GM10248 (cell line): ENCODE measurements at regions not wholly inside any gene's neighbourhood (a gene's known extent, or its start where the extent isn't known, plus 50 kb on each side); places are given as distances from the start of the nearest gene placed in this dataset.

Experiments used
- CTCF ChIA-PET: fragments of 300-600 bp; sonication (Branson Sonifier 250); formaldehyde crosslinking; extraction: SDS; loops from one replicate; lab custom pipeline; 2021; ENCODE audit warnings: antibody characterized with exemption; lab: Yijun Ruan, JAX
- POLR2A ChIA-PET: fragments of 350-650 bp; sonication (Branson Sonifier 250); formaldehyde crosslinking; extraction: SDS; loops from one replicate; lab custom pipeline; 2020; ENCODE audit warnings: antibody characterized with exemption; lab: Yijun Ruan, JAX
- DNase-seq: peaks from one replicate; pipeline ENCODE4 v3.0.0; 2012; ENCODE audit errors: extremely low spot score
- TF ChIP-seq, protein P1 (sequence below): IDR thresholded peaks from 2 replicates; pipeline ENCODE4 v1.5.1; 2012; ENCODE audit warnings: mild to moderate bottlenecking, low read depth; ENCODE audit errors: extremely low read depth, missing control alignments, control extremely low read depth

DNA sequence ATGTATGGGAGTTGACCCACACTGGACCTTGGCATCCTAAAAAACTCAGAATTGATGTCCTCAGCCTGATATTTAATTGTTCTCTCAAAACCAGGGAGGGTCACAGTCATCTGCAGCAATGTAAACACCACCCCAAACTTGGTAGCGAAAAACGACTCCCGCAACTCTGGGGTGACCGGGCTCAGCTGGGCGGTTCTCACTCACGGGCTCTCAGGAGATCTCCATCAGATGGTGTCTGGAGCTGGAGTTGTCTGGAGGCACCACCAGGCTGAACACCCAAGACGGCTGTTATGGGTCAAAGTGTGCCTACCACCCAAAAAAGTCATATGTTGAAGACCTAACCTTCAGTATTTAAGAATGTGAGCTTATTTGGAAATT, 50.9 kb upstream of the NXT1 start:
- POLR2A ChIA-PET, result no interaction called here
- CTCF ChIA-PET, result interaction anchor here (1.7 kb wide), 1 partner anchor 8 kb away, joined by 5 read pairs; no protein-coding TSS in a partner anchor
- no peak for DNase-seq
- TF ChIP-seq, protein P1, sequence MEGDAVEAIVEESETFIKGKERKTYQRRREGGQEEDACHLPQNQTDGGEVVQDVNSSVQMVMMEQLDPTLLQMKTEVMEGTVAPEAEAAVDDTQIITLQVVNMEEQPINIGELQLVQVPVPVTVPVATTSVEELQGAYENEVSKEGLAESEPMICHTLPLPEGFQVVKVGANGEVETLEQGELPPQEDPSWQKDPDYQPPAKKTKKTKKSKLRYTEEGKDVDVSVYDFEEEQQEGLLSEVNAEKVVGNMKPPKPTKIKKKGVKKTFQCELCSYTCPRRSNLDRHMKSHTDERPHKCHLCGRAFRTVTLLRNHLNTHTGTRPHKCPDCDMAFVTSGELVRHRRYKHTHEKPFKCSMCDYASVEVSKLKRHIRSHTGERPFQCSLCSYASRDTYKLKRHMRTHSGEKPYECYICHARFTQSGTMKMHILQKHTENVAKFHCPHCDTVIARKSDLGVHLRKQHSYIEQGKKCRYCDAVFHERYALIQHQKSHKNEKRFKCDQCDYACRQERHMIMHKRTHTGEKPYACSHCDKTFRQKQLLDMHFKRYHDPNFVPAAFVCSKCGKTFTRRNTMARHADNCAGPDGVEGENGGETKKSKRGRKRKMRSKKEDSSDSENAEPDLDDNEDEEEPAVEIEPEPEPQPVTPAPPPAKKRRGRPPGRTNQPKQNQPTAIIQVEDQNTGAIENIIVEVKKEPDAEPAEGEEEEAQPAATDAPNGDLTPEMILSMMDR, result no peak

DNA sequence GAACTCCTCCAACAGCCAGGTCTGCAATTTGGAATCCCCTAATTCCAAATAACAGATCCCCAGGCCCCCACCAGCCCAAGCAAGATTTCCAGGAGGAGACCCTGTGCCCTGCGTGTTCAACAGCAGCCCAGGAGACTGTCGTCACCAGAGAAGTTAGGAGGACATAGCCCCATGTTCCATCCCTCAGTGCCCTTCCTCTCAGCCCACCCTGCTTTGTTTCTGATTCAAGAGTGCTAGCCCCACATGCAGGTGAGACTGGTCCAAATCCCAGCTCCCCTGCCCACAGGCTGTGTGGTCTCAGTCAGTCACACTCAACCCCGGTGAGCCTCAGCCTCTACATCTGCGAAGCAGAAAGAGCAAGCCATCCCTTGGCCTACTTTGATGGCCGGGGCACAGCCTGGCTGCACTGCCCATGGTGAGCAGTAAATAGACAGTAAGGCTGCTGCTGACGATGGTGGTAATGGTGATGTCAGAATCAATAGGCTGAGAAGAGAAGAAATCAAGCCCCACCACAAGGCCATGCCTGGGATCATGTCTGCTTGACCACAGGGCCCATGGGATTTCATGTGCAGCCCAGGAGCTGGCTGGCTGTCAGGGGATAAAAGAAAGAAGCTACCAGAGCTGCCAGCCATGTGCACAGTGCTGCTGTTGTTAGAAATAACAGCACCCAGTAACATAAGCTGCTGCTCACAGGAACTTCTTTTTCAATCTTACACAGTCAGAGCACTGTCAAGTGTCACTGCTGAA, 51.5 kb upstream of the NXT1 start:
- no peak for DNase-seq
- POLR2A ChIA-PET, result no interaction called here
- TF ChIP-seq, protein P1, result no peak
- CTCF ChIA-PET, result interaction anchor here (1.3 to 1.7 kb wide), 2 partner anchors 7 to 14 kb away, joined by 3 to 5 read pairs; no protein-coding TSS in a partner anchor

DNA sequence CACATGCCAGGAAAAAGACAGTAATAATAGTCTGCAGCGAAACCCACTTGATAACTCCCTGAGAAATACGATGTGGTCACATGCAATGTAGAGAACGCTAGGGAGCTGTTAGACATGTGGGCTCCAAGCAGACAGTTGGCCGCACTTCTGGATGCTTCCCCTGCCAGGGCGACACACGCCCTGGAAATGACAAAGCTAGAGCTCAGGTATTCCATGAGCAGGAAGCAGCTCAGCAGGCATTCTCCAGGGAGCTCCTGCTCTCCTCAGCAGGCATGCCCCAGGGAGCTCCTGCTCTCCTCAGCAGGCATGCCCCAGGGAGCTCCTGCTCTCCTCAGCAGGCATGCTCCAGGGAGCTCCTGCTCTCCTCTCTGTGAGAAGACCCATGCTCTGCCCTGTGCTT, 52.4 kb upstream of the NXT1 start:
- ChIA-PET CTCF (interaction anchor here (0.8 to 1.3 kb wide), 2 partner anchors 13 to 52 kb away, joined by 3 read pairs; partner anchors contain the start of gene NXT1), POLR2A (no interaction called here)
- TF ChIP-seq, protein P1, result no peak
- DNase-seq, result no peak

DNA sequence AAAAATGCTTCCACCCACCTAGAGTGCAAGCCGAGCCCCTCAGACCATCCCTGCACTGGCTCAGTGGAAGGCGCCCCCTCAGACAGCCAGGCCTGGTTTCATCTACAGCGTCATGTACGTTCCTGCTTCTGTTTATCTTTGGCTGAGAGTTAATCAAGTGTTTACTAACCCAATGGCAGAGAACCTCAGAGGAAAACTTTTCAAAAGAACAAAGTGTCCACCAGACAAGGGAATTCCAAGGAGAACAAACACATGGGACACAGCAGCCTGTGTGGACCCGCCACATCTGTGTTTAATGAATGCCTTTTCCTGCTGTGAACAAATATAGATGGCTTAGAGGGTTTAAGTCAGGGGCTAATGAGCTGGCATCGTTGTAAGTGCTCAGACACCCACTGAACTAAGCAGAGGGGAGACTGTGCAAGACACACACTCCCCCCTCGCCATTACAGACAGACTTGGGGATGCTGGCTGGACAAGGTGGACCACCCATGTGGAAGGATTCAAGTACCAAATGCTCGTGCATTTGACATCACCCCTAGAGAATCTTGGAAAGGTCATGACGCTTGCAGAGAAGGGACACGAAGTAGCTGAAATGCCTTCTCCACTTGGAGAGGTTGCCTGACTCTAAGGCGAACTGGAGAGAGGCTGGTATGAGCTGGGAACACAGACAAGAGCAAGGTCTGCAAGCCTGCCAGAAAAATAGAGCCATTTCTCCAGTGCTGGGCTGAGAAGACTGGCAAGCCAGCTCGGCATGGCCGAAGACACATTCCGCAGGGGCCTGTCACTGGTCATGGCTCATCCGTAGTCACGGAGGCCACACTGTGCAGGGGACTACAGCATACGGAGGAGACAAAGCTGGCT, 53.5 kb upstream of the NXT1 start:
- TF ChIP-seq, protein P1, result no peak
- DNase-seq, result no peak
- CTCF ChIA-PET, result interaction anchor here (1.3 kb wide), 1 partner anchor 12 kb away, joined by 3 read pairs; no protein-coding TSS in a partner anchor
- POLR2A ChIA-PET, result no interaction called here

DNA sequence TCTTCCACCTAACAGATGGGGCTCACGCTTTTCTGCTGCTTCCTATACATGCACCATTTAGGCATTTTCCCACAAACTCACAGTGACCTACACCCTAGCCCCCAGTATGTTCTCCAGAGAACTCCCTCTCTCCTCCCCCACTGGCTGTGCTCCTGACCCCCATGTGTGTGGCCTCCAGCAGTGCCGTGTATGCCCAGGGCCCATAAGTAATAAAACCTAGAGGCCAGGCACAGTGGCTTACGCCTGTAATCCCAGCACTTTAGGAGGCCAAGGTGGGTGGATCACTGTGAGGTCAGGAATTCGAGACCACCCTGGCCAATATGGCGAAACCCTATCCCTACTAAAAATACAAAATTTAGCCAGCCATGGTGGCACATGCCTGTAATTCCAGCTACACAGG, 54.7 kb upstream of the NXT1 start:
- CTCF ChIA-PET, result interaction anchor here (1.0 kb wide), 1 partner anchor 604 kb away, joined by 4 read pairs; no protein-coding TSS in a partner anchor

DNA sequence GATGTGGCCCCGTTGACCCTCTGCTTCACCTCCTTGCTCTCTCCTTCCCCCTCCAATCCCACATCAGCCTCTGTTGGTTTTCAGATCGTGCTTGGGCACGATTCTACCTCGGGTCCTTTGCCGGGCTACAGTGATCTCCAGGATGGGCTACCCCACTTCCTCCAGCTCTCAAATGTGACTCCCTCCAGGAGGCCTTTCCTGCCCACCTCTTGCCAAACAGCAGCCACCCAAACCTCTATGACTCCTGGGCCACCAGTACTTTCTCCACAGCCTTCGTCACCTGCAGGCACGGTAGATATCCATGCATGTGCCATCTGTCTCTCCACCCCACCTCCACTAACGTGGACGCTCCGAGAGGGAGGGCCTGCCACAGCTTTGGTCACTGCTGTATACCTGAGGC, 55.9 kb upstream of the NXT1 start:
- POLR2A ChIA-PET, result no interaction called here
- CTCF ChIA-PET, result interaction anchor here (0.8 kb wide), 1 partner anchor 13 kb away, joined by 3 read pairs; no protein-coding TSS in a partner anchor
- TF ChIP-seq, protein P1, result no peak
- no peak for DNase-seq

More for the DNA sequence above, 54.7 kb upstream of the NXT1 start:
- TF ChIP-seq, protein P1, result no peak
- POLR2A ChIA-PET, result no interaction called here
- DNase-seq, result no peak
